Body of pancreas (tissue), 4 donors: ENCODE measurements at regions not wholly inside any gene's neighbourhood (a gene's known extent, or its start where the extent isn't known, plus 50 kb on each side); places are given as distances from the start of the nearest gene placed in this dataset.

ENCODE experiments used
- ATAC-seq: fragments of 150-250 bp; one replicate; pipeline ENCODE4 v1.9.1; 2016
- DNase-seq, 4 donors: peaks; one replicate each; pipeline ENCODE4 v3.0.0-alpha.2; 2019
- H3K27ac ChIP-seq, 4 donors: fragments of 200-600 bp; sonication (generic); 1 replicate in 3 of 4; 2 replicates in 1 of 4; pipeline versions ENCODE4 v1.5.1 to v1.6.1; 2016 to 2019; ENCODE audit warnings: mild to moderate bottlenecking in 1 of 4, mixed read lengths in 1 of 4, moderate library complexity in 1 of 4
- H3K27me3 ChIP-seq, 2 donors: fragments of 200-600 bp; sonication (generic); one replicate each; pipeline ENCODE4 v1.6.0; 2016; ENCODE audit warnings: mild to moderate bottlenecking in 1 of 2
- H3K36me3 ChIP-seq, 2 donors: fragments of 200-600 bp; sonication (generic); replicated peaks in 1 of 2; 2 replicates each; pipeline ENCODE4 v1.5.1; 2016; ENCODE audit warnings: low read depth in 2 of 2; ENCODE audit not compliant: insufficient read depth in 1 of 2
- H3K4me1 ChIP-seq: fragments of 200-600 bp; sonication (generic); one replicate; pipeline ENCODE4 v1.6.0; 2016
- H3K4me3 ChIP-seq, 2 donors: fragments of 200-600 bp; sonication (generic); 1 replicate in 1 of 2; 2 replicates in 1 of 2; pipeline ENCODE4 v1.5.1; 2016 to 2019
- H3K9me3 ChIP-seq, 3 donors: fragments of 200-600 bp; sonication (generic); 1 replicate in 2 of 3; 2 replicates in 1 of 3; pipeline ENCODE4 v1.5.1; 2016
- POLR2A ChIP-seq, 3 donors: fragments of 450-650 bp; IDR thresholded peaks; one replicate each; pipeline ENCODE4 v1.6.1; 2016; ENCODE audit warnings: antibody characterized with exemption in 3 of 3, mild to moderate bottlenecking in 2 of 3
- WGBS, 2 donors: methylation state at CpG; one replicate each; pipeline ENCODE4 v1.1.5; 2017; 5-methylcytosine and 5-hydroxymethylcytosine counted together
- intact Hi-C: fragments of 100-400 bp; cut with DNase I; formaldehyde crosslinking; loops from one replicate; pipeline ENCODE4 v1.15.1; 2023
- TF ChIP-seq, protein P1 (sequence below), 7 experiments: fragments of 450-650 bp in 4 of 7; fragments of 200-600 bp in 3 of 7; sonication (generic) in 3 of 7; IDR thresholded peaks; one replicate each; pipeline ENCODE4 v1.5.1; 2016 to 2019; ENCODE audit warnings: antibody characterized with exemption in 7 of 7

DNA sequence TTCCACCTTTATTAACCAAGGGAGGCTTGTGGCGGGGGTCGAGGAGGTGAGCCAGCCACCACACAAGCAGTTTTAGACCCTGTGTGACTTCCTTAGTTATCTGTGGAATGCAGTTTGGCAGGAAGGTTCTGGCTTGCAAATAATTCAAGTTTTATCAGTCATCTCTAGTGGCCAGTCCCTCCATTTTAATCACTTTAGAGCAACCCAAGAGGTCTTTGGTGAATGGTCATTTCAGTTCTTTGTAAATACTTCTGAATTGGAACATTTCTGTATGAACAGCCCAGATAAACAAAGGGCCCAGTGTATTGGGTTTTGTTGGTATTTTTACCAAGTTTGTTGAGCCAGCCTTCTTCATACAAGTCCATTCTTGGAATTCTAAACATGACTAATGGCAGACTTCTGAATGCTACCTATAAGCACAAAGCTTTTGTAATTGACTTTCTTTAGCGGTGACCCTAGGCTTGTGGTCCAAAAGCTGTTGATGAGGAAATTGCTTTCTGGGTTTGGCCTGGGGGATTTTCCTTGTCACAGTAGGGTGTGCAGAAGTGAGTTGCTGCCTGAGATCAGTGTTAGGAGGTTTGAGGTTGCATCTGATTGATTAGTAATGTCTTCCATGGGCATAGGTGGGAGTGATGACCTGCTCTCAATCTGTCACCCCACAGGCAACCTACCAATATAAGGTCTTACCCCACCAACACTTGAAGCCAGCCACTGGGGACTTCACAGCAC, 193.3 kb upstream of the TOPAZ1 start:
- TF ChIP-seq, protein P1, sequence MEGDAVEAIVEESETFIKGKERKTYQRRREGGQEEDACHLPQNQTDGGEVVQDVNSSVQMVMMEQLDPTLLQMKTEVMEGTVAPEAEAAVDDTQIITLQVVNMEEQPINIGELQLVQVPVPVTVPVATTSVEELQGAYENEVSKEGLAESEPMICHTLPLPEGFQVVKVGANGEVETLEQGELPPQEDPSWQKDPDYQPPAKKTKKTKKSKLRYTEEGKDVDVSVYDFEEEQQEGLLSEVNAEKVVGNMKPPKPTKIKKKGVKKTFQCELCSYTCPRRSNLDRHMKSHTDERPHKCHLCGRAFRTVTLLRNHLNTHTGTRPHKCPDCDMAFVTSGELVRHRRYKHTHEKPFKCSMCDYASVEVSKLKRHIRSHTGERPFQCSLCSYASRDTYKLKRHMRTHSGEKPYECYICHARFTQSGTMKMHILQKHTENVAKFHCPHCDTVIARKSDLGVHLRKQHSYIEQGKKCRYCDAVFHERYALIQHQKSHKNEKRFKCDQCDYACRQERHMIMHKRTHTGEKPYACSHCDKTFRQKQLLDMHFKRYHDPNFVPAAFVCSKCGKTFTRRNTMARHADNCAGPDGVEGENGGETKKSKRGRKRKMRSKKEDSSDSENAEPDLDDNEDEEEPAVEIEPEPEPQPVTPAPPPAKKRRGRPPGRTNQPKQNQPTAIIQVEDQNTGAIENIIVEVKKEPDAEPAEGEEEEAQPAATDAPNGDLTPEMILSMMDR (IDR thresholded peaks at IDR 0.05), result no peak
- no peak for TF ChIP-seq POLR2A (IDR thresholded peaks at IDR 0.05)
- intact Hi-C loops, result no loop called here
- no peaks in the 10 kb centered on the region for H3K9me3 ChIP-seq
- H3K36me3 ChIP-seq, result no peaks in the 10 kb centered on the region
- ATAC-seq (peak; percentile 85), DNase-seq (peak in 2 of 4 donors; percentile 16 to 25)
- H3K4me3 ChIP-seq, result no peak overlapping the region
- H3K27me3 ChIP-seq, result no peaks in the 10 kb centered on the region
- peaks cover 20% of the 10 kb centered on the region for H3K4me1 ChIP-seq
- WGBS, 2 donors, result 31 to 37% methylated on average over 3 of the region's 3 CpGs
- H3K27ac ChIP-seq, result peak overlapping the region; percentile 44 to 79 (median 61)

DNA sequence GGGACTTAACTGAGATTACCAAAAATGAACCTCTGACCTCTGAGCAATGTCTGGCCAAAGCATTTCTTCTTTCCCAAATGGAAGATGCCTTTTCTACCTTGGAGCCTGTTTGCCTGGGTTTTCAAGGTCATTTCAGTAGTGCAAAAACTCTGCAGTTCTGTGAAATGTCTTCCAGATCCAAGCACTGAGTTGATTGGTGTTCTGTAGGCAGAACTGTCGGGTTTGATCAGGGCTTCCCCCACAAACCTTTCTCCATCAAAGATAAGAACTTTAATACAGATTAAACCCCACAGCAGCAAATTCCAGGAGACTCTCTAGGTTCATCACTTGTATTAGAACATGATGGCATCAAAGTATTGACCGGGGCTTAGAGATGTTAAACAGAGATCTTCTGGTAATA, 192.7 kb upstream of the TOPAZ1 start:
- Histone ChIP-seq H3K9me3 (no peaks in the 10 kb centered on the region), H3K36me3 (no peaks in the 10 kb centered on the region), H3K4me3 (no peak overlapping the region), H3K27ac (peak overlapping the region; percentile 44 to 79 (median 61)), H3K4me1 (peaks cover 20% of the 10 kb centered on the region), H3K27me3 (no peaks in the 10 kb centered on the region)
- no peak for ATAC-seq
- no peak for DNase-seq
- TF ChIP-seq POLR2A (IDR thresholded peaks at IDR 0.05), result no peak
- TF ChIP-seq, protein P1 (IDR thresholded peaks at IDR 0.05), result no peak
- intact Hi-C loops, result no loop called here
- WGBS, 2 donors, result 78 to 89% methylated on average over 2 of the region's 2 CpGs

DNA sequence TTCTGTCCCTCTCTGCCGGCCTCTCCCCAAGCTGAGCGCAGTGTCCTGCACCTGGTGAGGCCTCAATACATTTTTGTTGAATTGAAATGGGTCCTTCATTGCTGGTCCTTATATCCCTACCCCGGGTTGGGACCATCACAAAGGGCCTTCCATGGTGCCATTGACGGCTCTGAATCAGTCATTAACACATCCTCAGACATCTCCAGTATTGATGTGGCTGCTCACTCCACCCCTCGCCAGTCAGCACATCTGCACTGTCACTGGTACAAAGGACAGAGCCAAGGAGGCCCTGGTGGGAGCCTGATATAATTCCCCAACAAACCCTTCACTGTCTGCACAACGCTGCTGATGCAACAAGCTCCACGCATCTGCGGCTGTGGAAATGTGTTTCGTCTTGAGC, 191.6 kb upstream of the TOPAZ1 start:
- Histone ChIP-seq H3K9me3 (no peaks in the 10 kb centered on the region), H3K27ac (no peak overlapping the region), H3K4me1 (peaks cover 20% of the 10 kb centered on the region), H3K27me3 (no peaks in the 10 kb centered on the region), H3K4me3 (no peak overlapping the region), H3K36me3 (no peaks in the 10 kb centered on the region)
- ATAC-seq, result no peak
- DNase-seq, result no peak
- TF ChIP-seq, protein P1 (IDR thresholded peaks at IDR 0.05), result no peak
- no peak for TF ChIP-seq POLR2A (IDR thresholded peaks at IDR 0.05)
- intact Hi-C loops, result no loop called here
- 79 to 81% methylated on average over 9 of the region's 9 CpGs for WGBS, 2 donors

DNA sequence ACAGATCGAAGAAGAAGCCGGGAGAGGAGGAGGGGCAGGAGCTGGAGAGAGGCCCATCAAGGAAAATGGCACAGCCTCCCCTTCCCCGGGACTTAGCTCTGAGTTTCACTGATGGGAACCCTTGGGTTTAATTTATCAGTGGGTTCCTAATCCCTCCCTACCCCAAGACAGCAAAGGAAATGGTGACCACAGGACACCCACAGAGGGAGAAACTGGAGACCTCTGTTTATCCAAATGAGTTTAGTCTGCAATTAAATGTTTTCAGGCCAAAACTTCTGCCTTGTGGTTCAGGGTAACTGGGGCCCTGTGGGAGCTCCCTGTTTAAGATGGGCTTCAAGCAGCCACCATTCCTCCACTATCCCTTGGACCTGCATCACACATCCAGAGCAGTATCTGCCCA, 190.8 kb upstream of the TOPAZ1 start:
- no peaks in the 10 kb centered on the region for H3K9me3 ChIP-seq
- WGBS, 2 donors, result 69 to 70% methylated on average over 3 of the region's 3 CpGs
- H3K27ac ChIP-seq, result no peak overlapping the region
- no peak for DNase-seq
- H3K27me3 ChIP-seq, result no peaks in the 10 kb centered on the region
- ATAC-seq, result no peak
- peaks cover 14% of the 10 kb centered on the region for H3K4me1 ChIP-seq
- H3K36me3 ChIP-seq, result no peaks in the 10 kb centered on the region
- intact Hi-C loops, result no loop called here
- H3K4me3 ChIP-seq, result no peak overlapping the region
- TF ChIP-seq, protein P1 (IDR thresholded peaks at IDR 0.05), result no peak
- no peak for TF ChIP-seq POLR2A (IDR thresholded peaks at IDR 0.05)

DNA sequence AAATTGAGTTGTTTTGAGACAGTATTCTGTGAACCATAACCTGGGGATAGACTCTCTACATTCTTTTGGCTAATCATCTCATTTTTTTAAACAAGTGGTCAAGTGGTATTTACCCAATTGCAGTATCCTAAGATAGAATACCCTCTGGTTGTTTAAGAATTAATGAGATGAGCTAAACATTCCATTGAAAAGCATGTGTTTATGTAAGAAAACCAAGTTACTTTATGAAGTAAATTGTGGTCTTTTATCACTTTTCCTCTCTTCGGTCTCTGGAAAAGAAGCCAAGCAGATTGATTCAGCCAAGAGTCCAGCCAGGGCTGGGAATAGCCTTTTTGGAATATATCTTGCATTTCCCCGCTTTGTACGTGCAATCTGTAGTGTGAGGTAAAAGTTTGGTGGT, 185.7 kb upstream of the TOPAZ1 start:
- TF ChIP-seq, protein P1 (IDR thresholded peaks at IDR 0.05), result no peak
- TF ChIP-seq POLR2A (IDR thresholded peaks at IDR 0.05), result no peak
- no peak for DNase-seq
- intact Hi-C loops, result no loop called here
- no peak for ATAC-seq
- Histone ChIP-seq H3K27me3 (no peaks in the 10 kb centered on the region), H3K4me3 (no peak overlapping the region), H3K9me3 (no peaks in the 10 kb centered on the region), H3K36me3 (no peaks in the 10 kb centered on the region), H3K4me1 (no peaks in the 10 kb centered on the region), H3K27ac (no peak overlapping the region)
- 72 to 84% methylated on average over 3 of the region's 3 CpGs for WGBS, 2 donors
